ENCODE measurements at regions not wholly inside any gene's neighbourhood (a gene's known extent, or its start where the extent isn't known, plus 50 kb on each side); places are given as distances from the start of the nearest gene placed in this dataset.
"Not testable (repeated sequence)": the region's sequence is repeated elsewhere in the genome, so short reads cannot be mapped to it uniquely, and the experiment has no call there.

- H3K4me1 Mint-ChIP-seq (ENCODE audit: low read depth, unreplicated experiment): no peaks in the 10 kb centered on the region
- no peak overlapping the region for H3K27ac Mint-ChIP-seq (ENCODE audit: unreplicated experiment)
- TF ChIP-seq CTCF (IDR thresholded peaks at IDR 0.05; ENCODE audit: partially characterized antibody, unreplicated experiment): no peak
- H3K36me3 Mint-ChIP-seq (ENCODE audit: unreplicated experiment): peaks cover 15% of the 10 kb centered on the region
- peaks cover 8% of the 10 kb centered on the region for H3K9me3 Mint-ChIP-seq (ENCODE audit: unreplicated experiment)
- no peak overlapping the region for H3K4me3 Mint-ChIP-seq (ENCODE audit: unreplicated experiment)
- DNase-seq: no peak
- H3K27me3 Mint-ChIP-seq (ENCODE audit: unreplicated experiment): no peaks in the 10 kb centered on the region
Measured at GRCh38 chr11:129546266-129546665, 170.6 kb downstream of the BARX2 start.

- TF ChIP-seq CTCF (IDR thresholded peaks at IDR 0.05; ENCODE audit: partially characterized antibody, unreplicated experiment): no peak
- Mint-ChIP-seq H3K4me1 (ENCODE audit: low read depth, unreplicated experiment) (no peaks in the 10 kb centered on the region), H3K4me3 (ENCODE audit: unreplicated experiment) (no peak overlapping the region), H3K27ac (ENCODE audit: unreplicated experiment) (no peak overlapping the region), H3K27me3 (ENCODE audit: unreplicated experiment) (no peaks in the 10 kb centered on the region), H3K36me3 (ENCODE audit: unreplicated experiment) (no peaks in the 10 kb centered on the region), H3K9me3 (ENCODE audit: unreplicated experiment) (no peaks in the 10 kb centered on the region)
- no peak for DNase-seq
Measured at GRCh38 chr11:129557421-129557820, 181.8 kb downstream of the BARX2 start.

GRCh38 chr11:129569007-129569406, 193.4 kb downstream of the BARX2 start:
- TF ChIP-seq CTCF (IDR thresholded peaks at IDR 0.05; ENCODE audit: partially characterized antibody, unreplicated experiment): no peak
- H3K4me1 Mint-ChIP-seq (ENCODE audit: low read depth, unreplicated experiment): no peaks in the 10 kb centered on the region
- no peak for DNase-seq
- H3K27me3 Mint-ChIP-seq (ENCODE audit: unreplicated experiment): no peaks in the 10 kb centered on the region
- no peak overlapping the region for H3K27ac Mint-ChIP-seq (ENCODE audit: unreplicated experiment)
- H3K9me3 Mint-ChIP-seq (ENCODE audit: unreplicated experiment): peaks cover 6% of the 10 kb centered on the region
- no peak overlapping the region for H3K4me3 Mint-ChIP-seq (ENCODE audit: unreplicated experiment)
- peaks cover 9% of the 10 kb centered on the region for H3K36me3 Mint-ChIP-seq (ENCODE audit: unreplicated experiment)

GRCh38 chr11:129572667-129573066, 197.0 kb downstream of the BARX2 start:
- not testable (repeated sequence) for H3K36me3 Mint-ChIP-seq (ENCODE audit: unreplicated experiment); H3K27ac Mint-ChIP-seq (ENCODE audit: unreplicated experiment); H3K9me3 Mint-ChIP-seq (ENCODE audit: unreplicated experiment); H3K4me3 Mint-ChIP-seq (ENCODE audit: unreplicated experiment); H3K4me1 Mint-ChIP-seq (ENCODE audit: low read depth, unreplicated experiment); DNase-seq; H3K27me3 Mint-ChIP-seq (ENCODE audit: unreplicated experiment)

- TF ChIP-seq CTCF (IDR thresholded peaks at IDR 0.05; ENCODE audit: partially characterized antibody, unreplicated experiment): no peak
- Mint-ChIP-seq H3K4me3 (ENCODE audit: unreplicated experiment) (no peak overlapping the region), H3K27me3 (ENCODE audit: unreplicated experiment) (no peaks in the 10 kb centered on the region), H3K36me3 (ENCODE audit: unreplicated experiment) (peaks cover 9% of the 10 kb centered on the region), H3K27ac (ENCODE audit: unreplicated experiment) (no peak overlapping the region), H3K9me3 (ENCODE audit: unreplicated experiment) (peaks cover 8% of the 10 kb centered on the region), H3K4me1 (ENCODE audit: low read depth, unreplicated experiment) (no peaks in the 10 kb centered on the region)
- no peak for DNase-seq
Measured at GRCh38 chr11:129573161-129573560, 197.5 kb downstream of the BARX2 start.

- no peak overlapping the region for H3K27ac Mint-ChIP-seq (ENCODE audit: unreplicated experiment)
- peaks cover 7% of the 10 kb centered on the region for H3K9me3 Mint-ChIP-seq (ENCODE audit: unreplicated experiment)
- TF ChIP-seq CTCF (IDR thresholded peaks at IDR 0.05; ENCODE audit: partially characterized antibody, unreplicated experiment): no peak
- H3K4me1 Mint-ChIP-seq (ENCODE audit: low read depth, unreplicated experiment): no peaks in the 10 kb centered on the region
- peaks cover 4% of the 10 kb centered on the region for H3K36me3 Mint-ChIP-seq (ENCODE audit: unreplicated experiment)
- no peak overlapping the region for H3K4me3 Mint-ChIP-seq (ENCODE audit: unreplicated experiment)
- DNase-seq: no peak
- no peaks in the 10 kb centered on the region for H3K27me3 Mint-ChIP-seq (ENCODE audit: unreplicated experiment)
Measured at GRCh38 chr11:129574431-129574830, 198.8 kb downstream of the BARX2 start.
